ENCODE measurements at regions not wholly inside any gene's neighbourhood (a gene's known extent, or its start where the extent isn't known, plus 50 kb on each side); places are given as distances from the start of the nearest gene placed in this dataset.
"Not testable (repeated sequence)": the region's sequence is repeated elsewhere in the genome, so short reads cannot be mapped to it uniquely, and the experiment has no call there.

DNA sequence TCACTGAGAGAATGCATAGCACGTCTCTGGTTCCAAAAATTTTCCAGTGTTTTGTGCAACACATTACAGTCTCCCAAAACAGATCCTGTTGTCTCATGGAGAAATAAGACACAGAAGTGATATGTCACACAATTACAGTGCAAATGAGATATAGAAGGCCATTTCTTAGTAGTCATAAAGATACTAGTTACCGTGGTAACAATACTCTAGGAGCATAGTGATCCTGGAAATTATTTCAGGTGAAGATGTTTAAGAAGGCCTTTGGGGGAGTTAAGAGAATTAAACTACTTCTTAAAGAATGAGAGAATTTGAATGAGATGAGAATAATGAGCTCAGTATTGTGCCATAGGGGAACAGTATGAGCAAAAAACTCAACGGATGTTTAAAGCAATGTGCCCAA lies 628.0 kb upstream of the MIR17HG start:
- DNase-seq, result no peak

DNA sequence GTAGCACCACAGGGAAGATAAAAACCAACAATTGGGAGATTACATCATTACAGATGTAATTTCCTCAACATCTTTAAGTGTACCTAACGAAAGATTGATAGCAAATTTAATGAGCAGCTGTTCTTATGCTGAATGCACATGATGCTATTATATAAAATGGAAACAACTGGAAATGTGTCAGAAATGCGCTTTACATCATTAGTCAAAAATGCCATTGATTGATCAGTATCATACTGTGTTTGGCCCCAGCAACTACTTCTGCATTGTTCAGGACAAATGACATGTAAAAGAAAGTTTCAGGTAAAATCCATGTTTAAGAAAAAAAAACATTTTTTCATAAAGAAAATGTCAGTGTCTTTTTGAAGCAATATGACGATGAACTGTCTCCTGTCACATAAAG lies 625.5 kb upstream of the MIR17HG start:
- no peak for DNase-seq

DNA sequence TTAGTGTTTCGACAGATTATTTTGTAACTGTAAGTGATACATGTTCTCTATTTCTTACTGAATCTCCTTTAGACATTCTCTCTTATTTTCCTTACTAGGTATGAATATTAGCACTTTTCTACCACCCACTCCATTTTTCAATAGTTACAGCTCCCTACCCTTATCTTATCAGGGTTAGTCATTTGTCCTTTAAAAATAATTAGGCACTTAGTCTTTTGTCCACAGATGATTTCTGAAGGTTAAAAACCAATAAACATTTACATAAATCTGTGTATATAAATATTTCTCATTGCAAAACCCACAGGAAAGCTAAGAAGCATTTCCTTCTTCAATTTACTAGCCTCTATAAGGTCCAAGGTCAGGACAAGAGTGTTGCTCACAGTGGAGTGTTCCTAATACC lies 624.1 kb upstream of the MIR17HG start:
- DNase-seq, result no peak

DNA sequence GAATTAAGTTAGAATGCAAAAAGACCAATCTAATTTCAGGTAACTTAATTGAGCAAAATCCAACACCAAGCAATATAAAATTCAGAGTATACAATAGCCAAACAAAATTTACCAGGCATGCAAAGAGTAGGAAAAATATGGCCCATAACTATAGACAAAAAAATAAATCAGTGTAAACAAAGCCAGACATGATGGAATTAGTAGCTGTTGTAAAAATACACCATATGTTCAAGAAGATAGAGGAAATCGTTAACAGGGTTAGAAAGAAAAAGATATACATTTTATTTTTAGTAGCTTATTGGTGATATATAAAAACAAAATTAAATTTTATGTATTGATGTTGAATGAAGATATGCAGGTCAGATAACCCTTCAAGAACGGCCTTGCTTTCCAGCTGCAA lies 621.1 kb upstream of the MIR17HG start:
- no peak for DNase-seq

DNA sequence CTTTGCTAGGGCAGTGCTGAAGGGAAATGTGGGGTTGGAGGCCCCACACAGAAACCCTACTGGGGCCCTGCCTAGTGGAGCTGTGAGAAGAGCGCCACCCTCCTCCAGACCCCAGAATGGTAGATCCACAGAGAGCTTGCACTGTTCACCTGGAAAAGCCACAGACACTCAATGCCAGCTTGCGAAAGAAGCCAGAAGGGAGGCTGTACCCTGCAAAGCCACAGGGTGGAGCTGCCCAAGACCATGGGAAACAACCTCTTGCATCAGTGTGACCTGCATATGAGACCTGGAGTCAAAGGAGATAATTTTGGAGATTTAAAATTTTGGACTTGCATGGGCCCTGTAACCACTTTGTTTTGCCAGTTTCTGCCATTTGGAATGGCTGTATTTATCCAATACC lies 615.4 kb upstream of the MIR17HG start:
- DNase-seq, result no peak

DNA sequence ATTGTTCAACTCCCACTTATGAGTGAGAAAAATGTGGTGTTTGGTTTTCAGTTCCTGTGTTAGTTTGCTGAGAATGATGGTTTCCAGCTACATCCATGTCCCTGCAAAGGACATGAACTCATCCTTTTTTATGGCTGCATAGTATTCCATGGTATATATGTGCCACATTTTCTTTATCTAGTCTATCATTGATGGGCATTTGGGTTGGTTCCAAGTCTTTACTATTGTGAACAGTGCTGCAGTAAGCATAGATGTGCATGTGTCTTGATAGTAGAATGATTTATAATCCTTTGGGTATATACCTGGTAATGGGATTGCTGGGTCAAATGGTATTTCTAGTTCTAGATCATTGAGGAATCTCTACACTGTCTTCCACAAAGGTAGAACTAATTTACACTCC lies 613.0 kb upstream of the MIR17HG start:
- not testable (repeated sequence) for DNase-seq

DNA sequence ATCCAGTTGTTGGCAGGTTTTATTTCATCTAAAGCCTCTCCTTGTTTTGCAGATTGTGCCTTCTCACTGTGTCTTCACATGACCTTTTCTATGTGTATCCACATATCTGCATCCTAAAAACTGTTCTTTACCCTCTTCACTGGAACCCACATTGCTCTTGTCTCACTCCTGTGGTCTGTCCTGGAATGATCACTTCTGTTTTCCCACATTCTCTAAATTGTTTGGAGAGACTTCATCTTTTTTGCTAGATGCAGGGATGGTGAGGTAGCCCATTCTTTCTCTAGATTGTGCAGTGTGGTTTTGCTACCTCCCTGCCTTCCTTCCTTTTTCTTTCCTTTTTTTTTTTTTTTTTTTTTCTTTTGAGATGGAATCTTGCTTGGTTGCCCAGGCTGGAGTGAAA lies 608.6 kb upstream of the MIR17HG start:
- no peak for DNase-seq

DNA sequence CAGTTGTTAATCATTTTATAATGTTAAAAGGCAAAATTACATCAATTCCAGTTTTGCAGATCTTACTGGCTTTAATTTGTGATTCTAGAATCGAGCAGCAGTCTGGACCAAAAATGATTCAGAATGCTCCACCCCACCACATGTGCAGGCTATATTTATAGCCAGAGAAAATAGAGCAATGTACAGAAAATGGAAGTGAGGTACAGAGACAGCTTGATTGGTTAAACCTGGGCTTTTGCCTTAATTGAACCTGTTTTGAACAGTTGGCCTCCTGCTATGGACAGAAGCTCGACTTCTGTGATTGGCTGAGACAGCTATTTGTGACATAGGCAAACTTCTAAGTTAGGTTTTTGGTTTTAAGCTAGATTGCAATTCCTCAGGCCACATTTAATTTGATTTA lies 607.4 kb upstream of the MIR17HG start:
- DNase-seq, result no peak

DNA sequence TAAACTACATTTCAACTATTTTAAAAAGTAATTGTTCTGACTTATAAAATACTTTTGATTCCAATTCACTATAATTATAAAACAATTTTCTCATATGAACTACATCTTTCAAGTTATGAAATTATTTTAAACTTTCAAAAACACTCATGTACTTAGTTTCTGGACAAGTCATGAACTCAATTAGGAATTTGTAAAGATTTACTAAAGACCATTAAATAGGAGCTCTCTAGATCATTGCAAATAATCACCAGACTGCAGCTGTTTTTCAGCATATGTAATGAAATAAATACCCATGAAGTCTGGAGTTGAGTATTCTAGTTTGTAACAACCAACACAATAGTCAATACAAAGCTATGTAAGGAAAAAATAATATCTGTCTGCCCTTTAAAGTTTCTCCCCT lies 605.1 kb upstream of the MIR17HG start:
- no peak for DNase-seq

DNA sequence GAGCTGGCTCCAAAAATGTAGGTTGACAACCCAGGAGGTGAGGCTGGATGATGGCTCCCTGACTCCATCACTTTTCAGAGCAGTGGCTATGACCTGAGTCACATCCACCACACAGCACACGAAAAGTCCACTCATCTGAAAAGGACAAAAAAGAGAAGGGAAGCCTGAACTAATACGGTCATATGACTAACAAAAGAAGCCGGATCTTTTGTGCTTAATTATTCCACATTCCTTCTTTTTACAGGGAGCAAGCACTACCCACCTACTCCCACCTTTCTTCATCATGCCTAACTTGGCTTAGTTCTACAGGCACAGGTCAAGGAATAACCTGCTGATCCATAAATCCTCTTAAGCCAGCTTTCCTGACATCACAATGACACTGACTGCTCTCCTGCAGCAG lies 601.3 kb upstream of the MIR17HG start:
- no peak for DNase-seq

DNA sequence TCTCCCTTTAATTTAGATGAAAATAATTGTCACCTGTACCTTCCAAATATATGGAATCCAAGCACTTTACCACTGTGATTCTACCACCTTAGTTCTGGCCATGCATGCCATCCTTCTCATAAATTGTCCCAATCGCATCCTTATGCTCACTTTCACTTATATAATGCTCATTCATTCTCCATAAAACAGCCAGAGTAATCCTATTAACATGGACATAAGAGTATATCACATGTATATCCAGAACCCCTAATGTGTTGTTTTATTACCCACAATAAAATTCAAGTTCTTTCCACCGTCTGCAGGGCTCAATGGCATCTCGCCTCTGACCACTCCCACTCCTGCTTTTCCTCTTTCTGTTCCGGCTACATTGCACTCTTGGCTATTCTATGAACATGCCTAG lies 597.5 kb upstream of the MIR17HG start:
- DNase-seq, result no peak

DNA sequence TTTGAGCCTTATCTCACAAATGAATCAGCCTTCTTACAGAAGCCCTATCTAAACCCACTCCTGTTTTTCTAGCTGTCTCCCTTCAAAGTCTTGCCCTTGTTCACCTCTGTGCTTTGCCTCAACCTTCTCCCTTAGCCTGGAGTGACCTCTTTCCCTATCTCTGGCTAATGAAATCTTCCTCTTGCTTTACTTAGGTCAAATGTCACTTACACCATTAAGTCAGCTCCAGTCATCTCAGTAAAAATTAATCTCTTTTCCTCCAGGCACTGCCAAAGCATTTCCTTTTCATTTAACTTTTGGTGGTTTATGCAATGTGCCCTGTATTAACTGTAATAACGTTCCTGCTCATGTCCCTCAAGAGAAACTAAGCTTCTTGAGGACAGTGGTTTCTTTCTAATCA lies 596.5 kb upstream of the MIR17HG start:
- DNase-seq, result no peak

DNA sequence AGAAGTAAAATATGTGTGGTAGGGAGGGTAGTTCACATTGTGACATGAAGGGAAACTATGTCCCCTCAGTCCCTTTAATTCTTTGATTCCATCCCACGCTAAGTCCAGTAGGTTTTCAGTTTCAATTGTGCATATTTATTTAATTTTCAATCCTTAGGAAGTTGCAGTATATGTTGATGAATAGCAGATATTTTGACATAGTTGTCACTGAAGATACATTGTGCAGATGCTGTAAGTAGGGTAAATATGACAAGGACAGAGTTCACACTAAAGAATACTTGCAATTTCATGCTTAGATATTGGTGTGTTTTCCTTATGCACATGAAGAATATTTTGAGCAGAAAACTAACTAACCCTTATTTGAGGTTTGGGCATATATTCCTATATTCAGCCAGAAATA lies 595.4 kb upstream of the MIR17HG start:
- no peak for DNase-seq

DNA sequence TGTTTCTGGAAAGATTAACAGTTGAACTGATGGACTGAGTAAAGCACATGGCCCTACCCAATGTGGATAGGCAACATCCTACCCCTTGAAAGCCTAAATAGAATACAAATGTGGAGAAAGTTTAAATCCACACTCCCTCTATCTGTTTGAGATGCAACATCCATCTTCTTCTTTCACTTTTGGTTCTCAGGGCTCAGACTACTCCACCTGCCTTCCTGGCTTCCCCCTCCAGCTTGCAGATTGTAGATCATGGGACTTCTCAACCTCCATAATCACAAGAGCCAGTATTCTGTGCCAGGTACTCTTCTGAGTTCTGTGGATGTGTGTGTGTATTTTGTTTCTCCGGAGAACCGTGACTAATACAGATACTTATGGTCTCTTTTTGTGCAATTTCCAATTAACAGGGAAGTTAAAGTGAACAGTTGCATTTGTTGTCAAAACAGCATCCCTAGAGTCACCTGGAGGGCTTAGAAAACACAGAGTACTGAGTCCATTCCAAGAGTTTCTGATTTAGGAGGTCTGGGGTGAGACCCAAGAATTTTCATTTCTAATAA lies 590.3 kb upstream of the MIR17HG start:
- DNase-seq, result no peak

DNA sequence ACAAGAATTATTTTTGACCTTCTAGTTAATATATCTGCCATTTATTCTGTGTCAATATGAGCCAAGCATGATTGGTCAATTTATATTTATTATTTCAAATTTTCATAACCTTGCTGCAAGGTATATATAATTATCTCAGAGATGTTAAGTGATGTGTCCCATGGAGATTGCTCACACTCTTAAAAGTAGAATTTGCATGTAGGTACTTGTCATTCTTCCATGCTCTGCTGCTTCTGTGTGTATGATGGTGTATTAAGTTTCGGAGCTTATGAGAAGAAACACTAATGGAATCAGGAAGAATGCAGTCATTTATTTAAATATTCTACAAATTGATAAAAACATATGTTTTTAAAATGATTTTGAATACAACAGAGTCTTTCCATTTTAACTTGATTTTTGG lies 586.8 kb upstream of the MIR17HG start:
- no peak for DNase-seq

DNA sequence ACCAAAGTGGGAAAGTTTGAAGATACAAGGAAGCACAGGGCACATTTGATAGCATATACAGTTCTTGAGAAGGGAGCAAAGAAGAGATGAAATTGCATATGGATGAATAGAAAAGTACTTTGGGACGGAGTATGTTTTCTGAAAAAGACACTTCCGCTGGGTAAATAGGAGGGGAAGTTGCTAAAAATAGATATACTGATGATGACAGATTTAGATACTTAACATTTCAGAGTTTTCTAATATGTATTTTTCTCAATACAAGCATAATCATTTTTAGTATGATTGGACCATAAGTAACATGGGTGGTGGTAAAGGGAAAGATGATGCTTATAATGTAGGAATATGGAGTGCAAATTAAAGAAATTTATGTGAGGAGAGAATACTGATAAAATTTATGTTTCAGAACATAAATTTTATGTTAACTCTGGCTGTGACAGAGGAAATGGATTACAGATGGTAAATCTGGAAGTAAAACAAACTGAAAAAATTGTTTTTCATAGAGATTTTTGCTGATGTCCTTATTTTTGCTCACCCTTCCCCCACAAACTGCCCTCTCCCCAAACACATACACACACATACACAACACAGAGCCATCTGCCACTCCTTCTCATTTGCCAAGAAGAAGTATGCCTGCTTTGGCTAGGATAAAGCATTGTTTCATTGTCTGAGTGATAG lies 583.9 kb upstream of the MIR17HG start:
- DNase-seq, result no peak

DNA sequence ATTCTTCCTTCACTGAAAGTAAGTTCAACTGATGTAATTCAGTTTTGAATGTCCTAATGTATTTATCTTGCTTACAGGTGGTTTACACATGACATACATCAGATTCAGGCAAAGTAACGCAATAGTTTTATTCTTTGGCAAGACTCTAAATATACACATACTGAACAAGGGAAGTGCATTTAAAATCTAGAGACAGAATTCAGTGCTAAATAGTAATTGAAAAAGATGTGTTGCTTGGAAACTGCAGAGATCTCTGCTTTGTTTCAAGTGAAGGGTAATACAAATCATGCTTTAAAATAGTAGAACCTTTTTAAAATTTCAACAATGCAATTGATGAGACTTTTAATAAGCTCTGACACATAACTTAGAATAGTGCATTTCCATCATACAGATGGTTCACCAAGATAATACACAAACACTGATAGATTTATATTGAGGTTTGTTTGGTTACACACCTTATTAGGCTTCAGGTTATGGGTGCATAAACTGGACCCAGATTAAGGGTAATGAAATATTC lies 581.0 kb upstream of the MIR17HG start:
- DNase-seq, result no peak

DNA sequence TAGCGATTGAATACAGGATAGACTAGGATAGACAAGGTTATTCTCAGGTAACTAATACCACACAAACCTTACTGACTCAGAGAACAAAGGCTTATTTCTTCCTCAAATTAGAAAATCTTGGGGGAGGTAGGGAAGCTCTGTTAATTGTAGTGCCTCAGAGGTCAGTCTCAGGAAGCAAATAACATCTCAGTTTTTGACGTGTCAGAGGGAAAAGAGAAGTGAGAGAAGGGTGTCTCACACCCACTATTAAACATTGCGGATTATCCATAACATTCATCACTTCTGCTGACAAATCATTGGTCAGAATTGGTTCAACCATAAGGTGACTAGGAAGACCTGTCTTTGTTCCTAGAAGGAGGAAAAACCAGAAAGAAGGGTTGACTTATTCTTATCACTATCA lies 579.4 kb upstream of the MIR17HG start:
- no peak for DNase-seq

DNA sequence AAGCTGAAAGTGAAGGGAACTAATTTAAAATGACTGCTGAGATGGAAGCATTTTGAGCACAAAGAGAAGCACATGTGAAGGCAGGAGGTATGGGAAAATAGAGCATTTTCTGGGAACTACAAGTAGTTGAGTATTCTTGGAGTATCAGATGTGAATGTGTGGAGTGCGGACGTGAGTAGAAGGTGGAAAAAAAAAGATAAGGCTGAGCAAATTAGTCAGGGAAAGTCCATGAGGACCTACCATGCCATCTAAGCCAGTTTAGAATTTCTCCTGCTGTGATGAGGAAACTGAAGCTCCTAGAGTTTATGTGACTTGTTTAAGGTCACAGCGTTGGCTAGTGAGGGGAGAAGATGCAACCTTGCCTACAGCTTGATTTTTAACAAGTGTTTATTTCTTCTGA lies 578.1 kb upstream of the MIR17HG start:
- no peak for DNase-seq

DNA sequence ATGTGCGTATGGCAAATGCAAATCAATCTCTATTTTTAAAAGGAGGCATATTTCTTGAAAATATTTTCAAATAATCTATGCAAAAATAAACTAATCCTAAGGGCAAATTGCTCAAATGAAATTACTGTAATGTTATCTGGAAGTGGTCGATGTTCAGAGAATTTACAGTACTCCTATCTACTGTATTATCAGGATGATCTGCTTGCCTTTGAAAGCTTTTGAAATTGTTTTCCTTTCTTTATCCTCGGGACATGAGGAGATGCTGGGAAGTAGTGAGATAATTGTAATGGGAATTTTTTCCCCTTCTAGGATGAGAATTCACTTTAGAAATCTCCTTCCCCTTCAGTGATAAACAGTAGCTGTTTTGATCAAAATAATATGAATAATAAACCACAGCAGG lies 577.2 kb upstream of the MIR17HG start:
- no peak for DNase-seq

DNA sequence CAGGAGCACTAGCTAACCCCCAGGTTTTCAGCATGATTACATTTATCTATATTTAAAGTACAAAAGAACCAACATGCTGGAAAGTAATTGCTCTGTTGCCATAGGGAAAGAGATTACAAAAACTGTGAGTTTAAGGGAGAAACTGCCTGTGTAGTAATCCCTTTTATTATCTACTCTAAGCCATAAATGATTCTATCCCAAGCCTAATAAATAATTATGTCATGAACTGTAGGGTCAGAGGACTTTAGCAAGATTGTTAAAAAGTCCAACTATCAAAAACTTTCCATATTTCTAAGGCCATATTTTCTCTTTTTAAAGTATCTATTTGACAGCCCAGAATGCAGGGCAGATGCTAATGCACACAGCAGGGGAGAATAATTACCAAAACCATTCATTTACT lies 573.8 kb upstream of the MIR17HG start:
- DNase-seq, result no peak

DNA sequence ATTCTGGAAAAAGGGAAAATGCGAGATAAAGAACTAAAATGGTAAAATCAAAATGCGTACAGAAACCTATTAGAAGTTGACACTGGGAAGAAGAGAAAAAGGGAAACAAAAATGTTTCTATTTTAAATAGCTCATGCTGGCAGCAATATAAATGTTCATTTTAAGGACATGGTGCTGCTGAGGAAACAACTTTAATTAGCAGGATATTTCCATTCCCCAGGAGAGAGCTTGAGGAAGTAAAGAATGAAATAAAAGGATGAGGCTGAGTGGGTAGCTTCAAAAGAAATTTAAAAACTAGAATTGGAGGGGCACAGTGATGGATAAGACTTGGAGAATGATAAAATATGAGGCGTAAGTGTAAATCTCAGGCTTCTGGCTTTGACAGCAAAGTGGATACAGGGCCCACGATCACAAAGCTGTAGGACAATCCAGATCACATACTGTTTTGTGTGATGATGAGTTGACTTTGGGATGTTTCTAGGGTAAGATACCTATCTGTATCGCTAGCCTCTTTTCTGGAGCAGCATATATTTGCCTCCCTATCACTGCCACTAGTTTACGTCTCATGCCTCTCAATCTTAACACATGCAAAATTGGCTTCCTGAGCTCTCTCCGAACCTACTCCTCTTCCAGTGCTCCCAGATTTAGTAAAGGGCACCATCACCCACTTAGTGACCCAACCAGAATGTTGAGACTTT lies 571.3 kb upstream of the MIR17HG start:
- DNase-seq, result no peak

DNA sequence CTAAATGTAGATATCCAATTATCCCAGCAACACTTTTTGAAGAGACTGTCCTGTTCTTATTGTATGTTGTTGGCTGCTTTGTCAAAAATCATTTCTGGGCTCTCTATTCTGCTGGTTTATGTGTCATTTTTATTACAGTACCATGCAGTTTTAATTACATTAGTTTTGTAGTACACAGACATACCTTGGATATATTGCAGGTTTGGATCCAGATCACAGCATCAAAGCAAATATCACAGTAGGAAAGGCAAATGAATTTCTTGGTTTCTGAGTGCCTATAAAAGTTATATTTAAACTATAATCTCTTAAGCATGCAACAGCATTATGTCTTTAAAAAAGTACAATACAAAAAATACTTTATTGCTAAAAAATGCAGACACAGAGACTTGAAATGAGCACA lies 564.2 kb upstream of the MIR17HG start:
- no peak for DNase-seq

DNA sequence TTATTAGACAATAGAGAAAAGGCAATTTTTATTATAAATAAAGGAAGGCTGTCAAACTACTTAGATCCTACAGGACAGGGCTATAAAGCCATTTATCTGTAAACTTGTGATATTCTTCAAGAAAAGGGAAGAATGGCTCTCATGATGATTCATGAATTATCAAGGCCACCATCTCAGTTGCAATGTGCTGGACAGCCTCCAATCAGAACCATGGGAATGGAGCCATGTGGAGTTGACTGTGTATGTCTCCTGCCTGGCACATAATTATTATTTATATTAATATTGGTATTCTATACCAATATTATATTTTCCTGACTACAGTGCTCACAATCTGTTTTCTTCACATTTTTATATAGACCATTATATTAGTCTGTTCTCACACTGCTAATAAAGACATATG lies 560.5 kb upstream of the MIR17HG start:
- no peak for DNase-seq

DNA sequence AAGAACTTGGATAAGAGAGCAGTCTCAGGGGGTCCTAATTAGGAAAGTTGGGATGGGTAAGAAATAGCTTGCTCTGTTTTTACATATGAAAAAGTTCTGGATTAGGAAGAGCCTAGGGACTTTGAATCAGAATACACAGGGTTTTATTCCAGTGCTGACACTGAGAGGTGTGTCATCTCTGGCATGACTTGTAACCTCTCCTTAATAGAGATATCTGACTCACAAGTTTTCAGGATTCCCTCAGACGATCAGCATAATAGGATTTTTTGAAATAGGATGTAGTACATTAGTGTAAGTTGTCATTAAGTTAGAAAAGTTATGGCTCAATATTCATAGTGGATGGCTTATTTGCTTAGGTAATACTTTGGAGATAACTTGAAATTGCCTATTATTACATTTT lies 555.2 kb upstream of the MIR17HG start:
- no peak for DNase-seq

Data from effector CD8-positive, alpha-beta T cell (primary cell).